KMS-11 (cell line): ENCODE measurements at regions not wholly inside any gene's neighbourhood (a gene's known extent, or its start where the extent isn't known, plus 50 kb on each side); places are given as distances from the start of the nearest gene placed in this dataset.

Source experiments
- H2AFZ ChIP-seq: fragments of 200-600 bp; sonication (generic); 2 replicates; pipeline ENCODE4 v1.6.1; 2016; ENCODE audit warnings: antibody characterized with exemption, mixed run types, low read depth
- H3K27ac ChIP-seq: fragments of 200-600 bp; sonication (generic); 2 replicates; pipeline ENCODE4 v1.6.1; 2016; ENCODE audit warnings: mild to moderate bottlenecking, mixed run types
- H3K27me3 ChIP-seq: fragments of 200-600 bp; sonication (generic); 2 replicates; pipeline ENCODE4 v1.6.1; 2017; ENCODE audit warnings: mild to moderate bottlenecking, low read depth, mixed run types, moderate library complexity; ENCODE audit not compliant: insufficient read depth
- H3K36me3 ChIP-seq: fragments of 200-600 bp; sonication (generic); 2 replicates; pipeline ENCODE4 v1.6.1; 2017; ENCODE audit warnings: mild to moderate bottlenecking, mixed run types; ENCODE audit not compliant: insufficient read depth
- H3K4me1 ChIP-seq: fragments of 200-600 bp; sonication (generic); 2 replicates; pipeline ENCODE4 v1.6.1; 2016; ENCODE audit warnings: mild to moderate bottlenecking, low read depth, mixed run types; ENCODE audit not compliant: poor library complexity, severe bottlenecking
- H3K4me2 ChIP-seq: fragments of 200-600 bp; sonication (generic); 2 replicates; pipeline ENCODE4 v1.7.0; 2016; ENCODE audit warnings: mild to moderate bottlenecking, mixed run types
- H3K4me3 ChIP-seq: fragments of 200-600 bp; sonication (generic); IDR thresholded peaks from 2 replicates; pipeline ENCODE4 v1.6.1; 2017; ENCODE audit warnings: low read depth, low read length, mixed read lengths; ENCODE audit not compliant: insufficient read depth
- H3K79me2 ChIP-seq: fragments of 200-600 bp; sonication (generic); 2 replicates; pipeline ENCODE4 v1.6.1; 2016; ENCODE audit warnings: low read depth, mixed run types; ENCODE audit not compliant: insufficient read depth
- H3K9ac ChIP-seq: fragments of 200-600 bp; sonication (generic); 2 replicates; pipeline ENCODE4 v1.6.1; 2016; ENCODE audit warnings: mild to moderate bottlenecking, mixed run types
- H4K20me1 ChIP-seq: fragments of 200-600 bp; sonication (generic); 2 replicates; pipeline ENCODE4 v1.6.1; 2016; ENCODE audit warnings: mild to moderate bottlenecking, mixed run types; ENCODE audit not compliant: insufficient read depth
- CTCF ChIP-seq: fragments of 200-600 bp; sonication (generic); conservative IDR thresholded peaks from 2 replicates; pipeline ENCODE4 v1.6.1; 2017; ENCODE audit warnings: low read depth, mild to moderate bottlenecking, antibody characterized with exemption, low read length, moderate library complexity, mixed read lengths

DNA sequence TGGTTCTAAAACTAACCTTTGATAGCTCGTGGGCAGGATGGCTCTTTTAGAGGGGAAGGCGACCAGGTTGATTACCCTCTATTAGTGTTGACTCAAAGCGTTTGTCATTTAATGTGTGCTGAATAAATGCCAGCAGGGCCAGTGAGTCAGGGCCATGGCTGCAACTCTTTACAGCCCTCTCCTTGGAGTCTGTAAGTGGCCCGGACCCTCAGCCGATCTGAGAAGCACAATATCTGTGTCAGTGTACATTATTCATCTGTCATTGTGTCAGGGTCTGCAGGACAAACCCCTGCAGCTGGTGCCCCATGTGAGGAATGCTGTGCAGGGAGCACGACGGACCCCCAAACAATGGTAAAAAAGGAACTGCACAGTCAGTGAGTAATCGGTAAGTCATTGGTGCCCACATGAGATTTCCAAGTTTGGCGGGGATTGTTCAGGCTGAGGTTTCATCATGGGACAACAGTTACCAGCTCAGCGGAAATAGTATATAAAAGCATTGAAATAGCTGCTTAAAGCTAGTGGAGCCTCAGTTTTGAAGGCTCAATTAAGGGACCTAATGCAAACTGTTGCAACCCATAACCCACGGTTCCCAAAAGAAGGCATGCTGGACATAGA lies 139.1 kb downstream of the ZNF675 start:
- Histone ChIP-seq H3K4me3 (no peak overlapping the region), H3K4me2 (no peak overlapping the region), H3K27me3 (no peaks in the 10 kb centered on the region), H3K4me1 (peaks cover under 1% of the 10 kb centered on the region), H2AFZ (no peak overlapping the region), H4K20me1 (no peaks in the 10 kb centered on the region), H3K27ac (no peak overlapping the region), H3K79me2 (no peaks in the 10 kb centered on the region), H3K36me3 (no peaks in the 10 kb centered on the region), H3K9ac (no peak overlapping the region)
- TF ChIP-seq CTCF, result no peak

GRCh38 chr19:23547156-23547555 lies 139.9 kb downstream of the ZNF675 start:
- Histone ChIP-seq H4K20me1 (no peaks in the 10 kb centered on the region), H3K79me2 (no peaks in the 10 kb centered on the region), H2AFZ (no peak overlapping the region), H3K9ac (no peak overlapping the region), H3K4me3 (no peak overlapping the region), H3K4me1 (peaks cover 6% of the 10 kb centered on the region), H3K27ac (no peak overlapping the region), H3K4me2 (no peak overlapping the region), H3K27me3 (no peaks in the 10 kb centered on the region), H3K36me3 (no peaks in the 10 kb centered on the region)
- no peak for TF ChIP-seq CTCF

DNA sequence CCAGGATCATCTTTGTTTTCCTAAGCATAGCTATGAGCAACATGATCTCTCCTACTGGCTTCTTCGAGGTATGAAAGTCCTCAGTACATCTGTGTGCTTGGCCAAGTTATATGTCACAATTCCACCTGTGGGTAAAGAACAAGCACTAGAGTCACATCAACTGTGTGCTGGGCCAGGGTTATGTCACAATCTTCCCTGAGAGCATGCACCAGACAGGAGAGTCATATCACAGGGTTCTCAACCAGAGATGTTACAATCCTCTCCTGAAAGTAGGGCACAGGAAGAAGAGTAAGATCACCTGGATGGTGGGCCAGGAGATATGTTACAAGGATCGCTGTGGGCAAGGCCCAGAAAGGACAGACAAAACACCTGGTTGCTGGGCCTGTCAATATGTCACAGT lies 143.7 kb downstream of the ZNF675 start:
- Histone ChIP-seq H3K27ac (no peak overlapping the region), H3K4me1 (peaks cover 42% of the 10 kb centered on the region), H4K20me1 (no peaks in the 10 kb centered on the region), H3K9ac (no peak overlapping the region), H2AFZ (no peak overlapping the region), H3K4me3 (no peak overlapping the region), H3K79me2 (no peaks in the 10 kb centered on the region), H3K36me3 (no peaks in the 10 kb centered on the region), H3K4me2 (no peak overlapping the region), H3K27me3 (no peaks in the 10 kb centered on the region)
- TF ChIP-seq CTCF, result no peak

GRCh38 chr19:23542562-23542961 lies 144.4 kb downstream of the ZNF675 start:
- Histone ChIP-seq H3K27me3 (no peaks in the 10 kb centered on the region), H3K27ac (no peak overlapping the region), H3K9ac (no peak overlapping the region), H3K4me2 (no peak overlapping the region), H3K4me3 (no peak overlapping the region), H3K4me1 (peaks cover 42% of the 10 kb centered on the region), H2AFZ (no peak overlapping the region), H3K36me3 (no peaks in the 10 kb centered on the region), H3K79me2 (no peaks in the 10 kb centered on the region), H4K20me1 (no peaks in the 10 kb centered on the region)
- no peak for TF ChIP-seq CTCF
